Transverse colon (tissue), 4 donors: ENCODE measurements at regions not wholly inside any gene's neighbourhood (a gene's known extent, or its start where the extent isn't known, plus 50 kb on each side); places are given as distances from the start of the nearest gene placed in this dataset.

Experiments used
- DNase-seq: peaks from one replicate; pipeline ENCODE4 v3.0.0-alpha.2; 2019
- H3K27ac ChIP-seq, 4 donors: fragments of 200-600 bp; sonication (generic); 2 replicates each; pipeline ENCODE4 v1.5.1; 2016 to 2018; ENCODE audit warnings: inconsistent platforms in 4 of 4
- H3K27me3 ChIP-seq: fragments of 200-600 bp; sonication (generic); 2 replicates; pipeline ENCODE4 v1.5.1; 2017; ENCODE audit warnings: inconsistent platforms
- H3K36me3 ChIP-seq, 4 donors: fragments of 200-600 bp; sonication (generic); 2 replicates each; pipeline ENCODE4 v1.5.1; 2017 to 2019; ENCODE audit warnings: inconsistent platforms in 4 of 4
- H3K4me1 ChIP-seq, 4 donors: fragments of 200-600 bp; sonication (generic); 2 replicates each; pipeline ENCODE4 v1.5.1; 2017 to 2020; ENCODE audit warnings: inconsistent platforms in 4 of 4
- H3K4me3 ChIP-seq, 4 donors: fragments of 200-600 bp; sonication (generic); 1 replicate in 1 of 4; 2 replicates in 3 of 4; pipeline versions ENCODE4 v1.5.1 to v1.6.1; 2017 to 2019; ENCODE audit warnings: inconsistent platforms in 4 of 4
- H3K9me3 ChIP-seq, 2 donors: fragments of 200-600 bp; sonication (generic); 2 replicates each; pipeline ENCODE4 v1.5.1; 2017 to 2019; ENCODE audit warnings: inconsistent platforms in 2 of 2
- CTCF ChIP-seq, 5 experiments: fragments of 200-600 bp in 3 of 5; fragments of 450-650 bp in 2 of 5; sonication (generic) in 3 of 5; IDR thresholded peaks; 1 replicate in 2 of 5; 2 replicates in 3 of 5; pipeline ENCODE4 v1.5.1; 2016 to 2017; ENCODE audit warnings: antibody characterized with exemption in 5 of 5, inconsistent platforms in 3 of 5, mild to moderate bottlenecking in 2 of 5, moderate library complexity in 1 of 5
- EP300 ChIP-seq: sonication (generic); formaldehyde crosslinking; IDR thresholded peaks from one replicate; pipeline ENCODE4 v1.6.1; 2017; ENCODE audit warnings: antibody characterized with exemption, low read depth
- POLR2A ChIP-seq: fragments of 450-650 bp; IDR thresholded peaks from one replicate; pipeline ENCODE4 v1.6.1; 2016; ENCODE audit warnings: antibody characterized with exemption, mild to moderate bottlenecking, moderate library complexity
- POLR2AphosphoS5 ChIP-seq, 3 donors: sonication (generic); formaldehyde crosslinking; IDR thresholded peaks; one replicate each; pipeline ENCODE4 v1.6.1; 2016; ENCODE audit warnings: antibody characterized with exemption in 3 of 3
- WGBS, 2 donors: methylation state at CpG; one replicate each; pipeline ENCODE4 v1.1.5; 2018; ENCODE audit warnings: low coverage in 1 of 2; 5-methylcytosine and 5-hydroxymethylcytosine counted together
- in situ Hi-C, 4 donors: fragments of 200-750 bp; cut with MboI; loops; one replicate each; pipeline versions ENCODE4 v1.15.0 to v1.15.1; 2017; ENCODE audit warnings: low sequenced_read_pairs in 3 of 4, low pct_ligation_motif_present in 1 of 4, low pct_unique_long_range_greater_than_20kb in 1 of 4
- intact Hi-C: fragments of 100-400 bp; cut with DNase I; formaldehyde crosslinking; loops from one replicate; pipeline ENCODE4 v1.15.1; 2023; ENCODE audit warnings: low total_unique reads

DNA sequence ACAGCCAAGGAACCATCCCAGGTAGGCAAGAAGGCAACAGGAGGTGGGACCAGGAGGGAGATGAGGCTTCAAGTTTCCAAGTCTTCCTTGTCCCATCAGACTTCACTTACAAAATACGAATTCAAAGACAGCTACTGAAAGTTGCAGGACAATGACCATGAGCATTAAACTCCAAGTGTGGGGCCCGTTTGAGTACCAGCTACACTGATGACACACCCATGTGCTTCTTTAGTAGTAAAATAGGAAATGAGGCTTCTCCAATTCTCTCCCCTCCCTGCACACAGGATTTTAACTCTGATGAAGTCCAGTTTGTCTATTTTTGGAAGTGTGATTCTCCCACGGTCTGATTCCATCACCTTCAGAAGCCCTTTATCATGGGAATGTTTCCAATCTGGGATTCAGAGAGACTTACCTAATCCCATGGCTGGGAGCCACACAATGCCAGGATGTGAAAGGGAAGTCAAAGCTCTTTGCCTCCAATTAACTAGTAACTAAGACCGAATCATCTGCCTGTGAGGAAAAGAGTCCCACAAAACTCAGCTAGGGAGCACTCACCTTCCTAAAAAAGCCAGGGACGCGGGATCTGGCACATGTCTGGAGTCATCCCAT, 222.8 kb upstream of the MSX2 start:
- in situ Hi-C loops = no loop called here
- no peak for TF ChIP-seq CTCF (IDR thresholded peaks at IDR 0.05)
- no peak for TF ChIP-seq POLR2AphosphoS5 (IDR thresholded peaks at IDR 0.05)
- no peak for TF ChIP-seq POLR2A
- TF ChIP-seq EP300 = no peak
- intact Hi-C loops = loop anchor here (1.0 kb wide), 1 partner anchor 64 kb away; no protein-coding TSS in a partner anchor
- Histone ChIP-seq H3K36me3 (no peaks in the 10 kb centered on the region), H3K27ac (no peak overlapping the region), H3K9me3 (peaks cover 10 to 12% of the 10 kb centered on the region in 2 donors), H3K27me3 (no peaks in the 10 kb centered on the region), H3K4me1 (peaks cover 0 to 3% (median 0%) of the 10 kb centered on the region in 4 donors), H3K4me3 (no peak overlapping the region)
- no peak for DNase-seq
- WGBS, 2 donors = 45% methylated on average over 6 of the region's 6 CpGs; no CpG with 5 or more reads in 1 of the 2 donors

GRCh38 chr5:174503086-174503460, 221.3 kb upstream of the MSX2 start:
- TF ChIP-seq CTCF (IDR thresholded peaks at IDR 0.05) (no peak), POLR2A (no peak), EP300 (no peak), POLR2AphosphoS5 (IDR thresholded peaks at IDR 0.05) (no peak)
- no peaks in the 10 kb centered on the region for H3K36me3 ChIP-seq
- intact Hi-C loops = no loop called here
- H3K27me3 ChIP-seq = no peaks in the 10 kb centered on the region
- H3K4me1 ChIP-seq = peaks cover 0 to 3% (median 0%) of the 10 kb centered on the region in 4 donors
- DNase-seq = no peak
- no peak overlapping the region for H3K4me3 ChIP-seq
- in situ Hi-C loops = no loop called here
- peak overlapping the region in 1 of 4 donors; percentile 8 for H3K27ac ChIP-seq
- H3K9me3 ChIP-seq = peaks cover 4 to 6% of the 10 kb centered on the region in 2 donors

DNA sequence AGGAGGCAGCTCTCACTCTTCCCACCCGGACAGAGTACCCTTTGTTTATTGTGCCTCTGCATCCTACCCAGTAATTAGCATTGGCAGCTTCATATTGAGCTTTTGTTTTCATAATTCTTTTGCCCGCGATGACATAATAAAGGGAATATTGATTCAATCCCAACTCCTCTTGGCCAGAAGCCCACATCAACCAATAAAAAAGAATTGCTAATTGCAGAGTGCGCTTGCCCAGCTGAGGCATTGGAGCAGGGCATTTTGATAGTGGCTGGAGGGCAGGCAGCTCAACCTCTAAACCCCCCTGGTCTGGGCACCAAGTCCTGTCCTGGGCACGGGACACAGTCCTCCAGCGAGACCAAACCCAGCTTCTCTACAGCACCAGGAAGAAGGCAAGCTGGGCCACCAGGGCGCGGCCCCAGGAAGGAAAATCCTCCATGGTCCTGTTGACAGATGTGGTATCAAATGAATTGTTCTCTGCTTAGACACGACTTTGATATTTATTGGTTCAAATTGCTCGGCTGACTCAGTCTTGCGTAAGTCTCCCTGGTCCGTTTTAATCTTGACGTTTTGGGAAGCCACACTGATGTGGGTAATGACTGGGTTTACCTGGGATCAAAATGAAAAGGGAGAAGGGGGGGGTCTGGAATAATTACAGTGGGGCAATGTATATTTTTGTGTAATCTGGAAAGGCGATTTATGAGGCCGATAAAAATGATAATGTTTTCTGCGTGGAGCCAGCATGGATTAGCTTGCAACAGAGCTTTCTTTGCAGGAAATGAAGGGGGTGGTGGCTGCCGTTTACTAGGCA, 220.7 kb upstream of the MSX2 start:
- no peaks in the 10 kb centered on the region for H3K36me3 ChIP-seq
- H3K9me3 ChIP-seq = peaks cover under 1 to 1% of the 10 kb centered on the region in 2 donors
- no peak overlapping the region for H3K4me3 ChIP-seq
- intact Hi-C loops = no loop called here
- no peaks in the 10 kb centered on the region for H3K27me3 ChIP-seq
- in situ Hi-C loops = no loop called here
- WGBS, 2 donors = 39 to 45% methylated on average over 14 to 17 of the region's 17 CpGs
- peak overlapping the region in 1 of 4 donors; percentile 8 for H3K27ac ChIP-seq
- peak; percentile 52 for DNase-seq
- peaks cover 0 to 3% (median 0%) of the 10 kb centered on the region in 4 donors for H3K4me1 ChIP-seq
- TF ChIP-seq CTCF (IDR thresholded peaks at IDR 0.05) = no peak
- TF ChIP-seq EP300 = no peak
- TF ChIP-seq POLR2A = no peak
- TF ChIP-seq POLR2AphosphoS5 (IDR thresholded peaks at IDR 0.05) = no peak

GRCh38 chr5:174504266-174504726, 220.1 kb upstream of the MSX2 start:
- H3K4me3 ChIP-seq = no peak overlapping the region
- H3K27ac ChIP-seq = peak overlapping the region in 1 of 4 donors; percentile 8
- WGBS, 2 donors = 33 to 44% methylated on average over 7 to 9 of the region's 9 CpGs
- H3K36me3 ChIP-seq = no peaks in the 10 kb centered on the region
- intact Hi-C loops (no loop called here), in situ Hi-C loops (no loop called here)
- TF ChIP-seq POLR2A (no peak), CTCF (IDR thresholded peaks at IDR 0.05) (no peak), EP300 (no peak), POLR2AphosphoS5 (IDR thresholded peaks at IDR 0.05) (no peak)
- no peaks in the 10 kb centered on the region for H3K9me3 ChIP-seq
- H3K4me1 ChIP-seq = peaks cover 0 to 3% (median 0%) of the 10 kb centered on the region in 4 donors
- no peak for DNase-seq
- H3K27me3 ChIP-seq = no peaks in the 10 kb centered on the region
